Choroid plexus epithelial cell (primary cell): ENCODE measurements at regions not wholly inside any gene's neighbourhood (a gene's known extent, or its start where the extent isn't known, plus 50 kb on each side); places are given as distances from the start of the nearest gene placed in this dataset.
A peak's percentile ranks its signal among the peaks of the same experiment; 100 is the strongest.

Experiments used
- DNase-seq: peaks from one replicate; pipeline ENCODE4 v3.0.0-alpha.2; 2010; ENCODE audit warnings: low read depth
- H3K4me3 ChIP-seq: 2 replicates; pipeline ENCODE4 v1.5.1; 2011; ENCODE audit warnings: low read depth, mild to moderate bottlenecking, control low read depth, low read length, moderate library complexity
- CTCF ChIP-seq: conservative IDR thresholded peaks from 2 replicates; pipeline ENCODE4 v1.5.1; 2011; ENCODE audit warnings: low read depth, mild to moderate bottlenecking, control low read depth, inconsistent platforms, low read length, moderate library complexity

- TF ChIP-seq CTCF = no peak
- DNase-seq = no peak
- H3K4me3 ChIP-seq = no peak overlapping the region
Measured at GRCh38 chr12:126418400-126418799, 1353.2 kb downstream of the AACS start.

GRCh38 chr12:126419131-126419530 is 1353.9 kb downstream of the AACS start:
- no peak for DNase-seq
- H3K4me3 ChIP-seq = no peak overlapping the region
- no peak for TF ChIP-seq CTCF

GRCh38 chr12:126424696-126425095 is 1359.5 kb downstream of the AACS start:
- peak; percentile 2 for DNase-seq
- no peak overlapping the region for H3K4me3 ChIP-seq
- TF ChIP-seq CTCF = no peak

- TF ChIP-seq CTCF = no peak
- no peak for DNase-seq
- H3K4me3 ChIP-seq = no peak overlapping the region
Measured at GRCh38 chr12:126425264-126425663, 1360.0 kb downstream of the AACS start.

GRCh38 chr12:126428769-126429168 is 1363.5 kb downstream of the AACS start:
- no peak for DNase-seq
- no peak for TF ChIP-seq CTCF
- no peak overlapping the region for H3K4me3 ChIP-seq

GRCh38 chr12:126430921-126431320 is 1365.7 kb downstream of the AACS start:
- TF ChIP-seq CTCF = no peak
- no peak overlapping the region for H3K4me3 ChIP-seq

GRCh38 chr12:126431767-126432166 is 1366.5 kb downstream of the AACS start:
- no peak for TF ChIP-seq CTCF
- no peak for DNase-seq
- H3K4me3 ChIP-seq = no peak overlapping the region

More at GRCh38 chr12:126430921-126431320, 1365.7 kb downstream of the AACS start:
- DNase-seq = no peak
